ENCODE measurements at regions not wholly inside any gene's neighbourhood (a gene's known extent, or its start where the extent isn't known, plus 50 kb on each side); places are given as distances from the start of the nearest gene placed in this dataset.

GRCh38 chr7:51973939-51974338 lies 657.3 kb upstream of the COBL start:
- no peak for TF ChIP-seq CTCF (IDR thresholded peaks at IDR 0.05)
- no peak for TF ChIP-seq POLR2A (IDR thresholded peaks at IDR 0.05)

All from lower leg skin (tissue), 3 donors.